Large intestine (tissue), 3 donors: ENCODE measurements at regions not wholly inside any gene's neighbourhood (a gene's known extent, or its start where the extent isn't known, plus 50 kb on each side); places are given as distances from the start of the nearest gene placed in this dataset.
A peak's percentile ranks its signal among the peaks of the same experiment; 100 is the strongest.

Source experiments
- DNase-seq, 2 donors: peaks; one replicate each; pipeline versions ENCODE4 v3.0.0 to v3.0.0-alpha.2; 2013
- H3K27ac ChIP-seq: one replicate; pipeline ENCODE4 v1.5.1; 2013; ENCODE audit warnings: low read length
- H3K27me3 ChIP-seq: 2 replicates; pipeline ENCODE4 v1.6.1; 2013; ENCODE audit warnings: low read length; ENCODE audit not compliant: control insufficient read depth, insufficient read depth
- H3K36me3 ChIP-seq: 2 replicates; pipeline ENCODE4 v1.6.1; 2013; ENCODE audit warnings: low read length; ENCODE audit not compliant: control insufficient read depth, insufficient read depth
- H3K4me1 ChIP-seq: one replicate; pipeline ENCODE4 v1.6.1; 2013; ENCODE audit warnings: low read length; ENCODE audit not compliant: control insufficient read depth, insufficient read depth
- H3K4me3 ChIP-seq: one replicate; pipeline ENCODE4 v1.5.1; 2013; ENCODE audit warnings: low read length
- H3K9me3 ChIP-seq: one replicate; pipeline ENCODE4 v1.6.1; 2013; ENCODE audit warnings: mild to moderate bottlenecking, low read depth, low read length, moderate library complexity; ENCODE audit not compliant: control insufficient read depth
- WGBS: methylation state at CpG from one replicate; pipeline ENCODE4 v1.1.5; 2013; ENCODE audit warnings: low lambda C conversion rate; ENCODE audit not compliant: insufficient coverage; 5-methylcytosine and 5-hydroxymethylcytosine counted together

GRCh38 chr15:70443486-70444273 is 319.7 kb downstream of the UACA start:
- 90% methylated on average over 4 of the region's 9 CpGs for WGBS
- H3K27me3 ChIP-seq = peaks cover 39% of the 10 kb centered on the region

GRCh38 chr15:70442616-70443321 is 320.6 kb downstream of the UACA start:
- WGBS = no CpG with 5 or more reads among the region's 13 CpGs
- Histone ChIP-seq H3K9me3 (no peaks in the 10 kb centered on the region), H3K4me1 (peaks cover 2% of the 10 kb centered on the region), H3K27me3 (peaks cover 38% of the 10 kb centered on the region), H3K4me3 (no peak overlapping the region), H3K36me3 (no peaks in the 10 kb centered on the region), H3K27ac (no peak overlapping the region)
- DNase-seq = no peak

More at GRCh38 chr15:70443486-70444273, 319.7 kb downstream of the UACA start:
- Histone ChIP-seq H3K36me3 (no peaks in the 10 kb centered on the region), H3K4me1 (peaks cover 3% of the 10 kb centered on the region), H3K4me3 (no peak overlapping the region), H3K27ac (no peak overlapping the region), H3K9me3 (no peaks in the 10 kb centered on the region)
- DNase-seq = no peak

- H3K4me3 ChIP-seq = no peak overlapping the region
- no peak overlapping the region for H3K27ac ChIP-seq
- WGBS = 100% methylated on average over 4 of the region's 13 CpGs
- peaks cover 8% of the 10 kb centered on the region for H3K4me1 ChIP-seq
- DNase-seq = no peak
- peaks cover 36% of the 10 kb centered on the region for H3K27me3 ChIP-seq
- H3K9me3 ChIP-seq = no peaks in the 10 kb centered on the region
- H3K36me3 ChIP-seq = no peaks in the 10 kb centered on the region
Observed at GRCh38 chr15:70442211-70442610, 321.1 kb downstream of the UACA start.

- H3K36me3 ChIP-seq = no peaks in the 10 kb centered on the region
- H3K4me3 ChIP-seq = no peak overlapping the region
- no peaks in the 10 kb centered on the region for H3K9me3 ChIP-seq
- peaks cover 36% of the 10 kb centered on the region for H3K27me3 ChIP-seq
- no CpG with 5 or more reads among the region's 10 CpGs for WGBS
- H3K27ac ChIP-seq = no peak overlapping the region
- DNase-seq = no peak
- peaks cover 14% of the 10 kb centered on the region for H3K4me1 ChIP-seq
Observed at GRCh38 chr15:70440416-70441138, 322.8 kb downstream of the UACA start.

- Histone ChIP-seq H3K4me3 (no peak overlapping the region), H3K4me1 (peaks cover 16% of the 10 kb centered on the region), H3K27ac (no peak overlapping the region), H3K9me3 (no peaks in the 10 kb centered on the region), H3K27me3 (peaks cover 34% of the 10 kb centered on the region), H3K36me3 (no peaks in the 10 kb centered on the region)
- no peak for DNase-seq
- no CpG with 5 or more reads among the region's 5 CpGs for WGBS
Observed at GRCh38 chr15:70439880-70440279, 323.5 kb downstream of the UACA start.

- H3K36me3 ChIP-seq = no peaks in the 10 kb centered on the region
- no peak overlapping the region for H3K27ac ChIP-seq
- H3K9me3 ChIP-seq = no peaks in the 10 kb centered on the region
- peaks cover 30% of the 10 kb centered on the region for H3K27me3 ChIP-seq
- DNase-seq = no peak
- peaks cover 20% of the 10 kb centered on the region for H3K4me1 ChIP-seq
- no CpG with 5 or more reads among the region's 10 CpGs for WGBS
- no peak overlapping the region for H3K4me3 ChIP-seq
Observed at GRCh38 chr15:70439304-70439877, 324.0 kb downstream of the UACA start.

- no peaks in the 10 kb centered on the region for H3K36me3 ChIP-seq
- H3K9me3 ChIP-seq = no peaks in the 10 kb centered on the region
- DNase-seq = no peak
- H3K27ac ChIP-seq = no peak overlapping the region
- H3K27me3 ChIP-seq = peaks cover 23% of the 10 kb centered on the region
- no CpG with 5 or more reads among the region's 11 CpGs for WGBS
- peaks cover 26% of the 10 kb centered on the region for H3K4me1 ChIP-seq
- H3K4me3 ChIP-seq = no peak overlapping the region
Observed at GRCh38 chr15:70438776-70439175, 324.6 kb downstream of the UACA start.

- Histone ChIP-seq H3K36me3 (no peaks in the 10 kb centered on the region), H3K27me3 (peaks cover 15% of the 10 kb centered on the region), H3K4me3 (no peak overlapping the region), H3K9me3 (no peaks in the 10 kb centered on the region), H3K4me1 (peaks cover 31% of the 10 kb centered on the region), H3K27ac (no peak overlapping the region)
- whole genome bisulfite sequencing = no CpG with 5 or more reads among the region's 5 CpGs
- DNase-seq = no peak
Observed at GRCh38 chr15:70437882-70438451, 325.4 kb downstream of the UACA start.

GRCh38 chr15:70437089-70437488 is 326.3 kb downstream of the UACA start:
- H3K4me1 ChIP-seq = peaks cover 32% of the 10 kb centered on the region
- DNase-seq = peak; percentile 81 to 93
- peak overlapping the region; percentile 58 for H3K27ac ChIP-seq
- H3K9me3 ChIP-seq = no peaks in the 10 kb centered on the region
- no peak overlapping the region for H3K4me3 ChIP-seq
- H3K27me3 ChIP-seq = peaks cover 7% of the 10 kb centered on the region
- WGBS = no CpG with 5 or more reads among the region's 6 CpGs
- no peaks in the 10 kb centered on the region for H3K36me3 ChIP-seq

- WGBS = 67% methylated on average over 1 of the region's 3 CpGs
- DNase-seq = no peak
- peaks cover 3% of the 10 kb centered on the region for H3K27me3 ChIP-seq
- H3K4me3 ChIP-seq = no peak overlapping the region
- no peaks in the 10 kb centered on the region for H3K36me3 ChIP-seq
- H3K9me3 ChIP-seq = no peaks in the 10 kb centered on the region
- H3K4me1 ChIP-seq = peaks cover 32% of the 10 kb centered on the region
- peak overlapping the region; percentile 58 for H3K27ac ChIP-seq
Observed at GRCh38 chr15:70436428-70436827, 326.9 kb downstream of the UACA start.
